SHP77 (cell line): ENCODE measurements at regions not wholly inside any gene's neighbourhood (a gene's known extent, or its start where the extent isn't known, plus 50 kb on each side); places are given as distances from the start of the nearest gene placed in this dataset.

Source experiments
- DNase-seq, 2 experiments: peaks; one replicate each; lab custom pipeline; 2025; lab: John Stamatoyannopoulos, UW

DNA sequence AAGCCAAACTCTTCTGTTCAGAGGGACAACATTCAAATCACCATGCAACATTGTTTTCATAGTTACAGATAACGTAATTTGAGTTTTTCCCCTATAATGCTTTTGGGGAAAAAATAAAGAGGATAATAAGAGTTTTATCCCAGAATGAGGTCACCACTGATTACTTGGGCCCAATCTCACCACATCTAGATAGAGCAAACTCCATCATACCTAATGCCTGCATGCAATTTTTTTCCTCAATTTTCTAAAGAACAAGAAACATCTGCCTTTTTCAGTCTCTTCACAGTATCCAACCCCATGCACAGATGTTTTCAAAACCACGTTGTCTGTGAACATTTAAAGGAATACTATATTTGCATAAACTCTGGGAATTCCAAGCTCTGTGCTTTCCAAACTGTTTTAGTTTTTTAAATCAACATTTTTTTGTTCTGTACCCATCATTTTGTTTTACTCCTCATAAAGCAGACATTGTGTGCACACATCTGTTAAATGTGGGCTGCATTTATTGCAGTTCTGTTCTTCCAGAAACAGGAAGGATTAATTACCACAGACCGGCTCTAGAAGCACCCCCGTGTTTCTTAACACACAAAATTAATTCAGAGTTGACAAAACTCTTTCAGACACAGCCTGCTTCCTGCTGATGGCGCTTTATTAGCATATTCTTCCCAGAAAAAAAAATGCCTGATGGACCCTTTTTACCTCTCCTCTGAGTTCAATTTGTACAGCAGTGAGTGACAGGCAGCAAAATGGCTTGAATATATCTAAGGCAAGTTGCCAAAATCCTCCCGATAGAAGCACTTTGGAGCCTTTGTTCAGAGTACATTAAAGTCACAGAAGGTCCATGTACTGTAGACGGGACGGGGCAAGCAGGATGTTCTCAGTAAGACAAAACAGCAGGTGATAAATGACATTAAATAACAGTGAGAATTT is 1171.9 kb downstream of the EFNB2 start:
- no peak for DNase-seq

DNA sequence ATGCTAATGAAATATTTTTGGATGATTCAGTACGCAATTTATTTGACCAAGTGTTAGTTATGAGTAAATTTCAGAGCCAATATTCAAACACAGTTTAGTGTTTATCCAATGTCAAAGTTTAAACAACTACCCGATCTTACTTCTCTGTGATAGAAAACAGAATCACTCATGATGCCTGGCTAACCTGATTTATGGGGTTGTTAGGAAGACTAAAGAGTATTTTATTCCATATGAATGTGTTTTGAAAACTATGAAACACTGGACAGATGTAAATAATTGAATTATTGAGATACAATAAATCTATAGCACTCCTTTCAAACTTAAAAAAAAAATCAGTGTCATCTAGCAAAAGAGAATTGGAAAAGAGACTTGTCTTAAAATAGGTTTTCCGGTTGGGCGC is 1181.8 kb downstream of the EFNB2 start:
- no peak for DNase-seq

DNA sequence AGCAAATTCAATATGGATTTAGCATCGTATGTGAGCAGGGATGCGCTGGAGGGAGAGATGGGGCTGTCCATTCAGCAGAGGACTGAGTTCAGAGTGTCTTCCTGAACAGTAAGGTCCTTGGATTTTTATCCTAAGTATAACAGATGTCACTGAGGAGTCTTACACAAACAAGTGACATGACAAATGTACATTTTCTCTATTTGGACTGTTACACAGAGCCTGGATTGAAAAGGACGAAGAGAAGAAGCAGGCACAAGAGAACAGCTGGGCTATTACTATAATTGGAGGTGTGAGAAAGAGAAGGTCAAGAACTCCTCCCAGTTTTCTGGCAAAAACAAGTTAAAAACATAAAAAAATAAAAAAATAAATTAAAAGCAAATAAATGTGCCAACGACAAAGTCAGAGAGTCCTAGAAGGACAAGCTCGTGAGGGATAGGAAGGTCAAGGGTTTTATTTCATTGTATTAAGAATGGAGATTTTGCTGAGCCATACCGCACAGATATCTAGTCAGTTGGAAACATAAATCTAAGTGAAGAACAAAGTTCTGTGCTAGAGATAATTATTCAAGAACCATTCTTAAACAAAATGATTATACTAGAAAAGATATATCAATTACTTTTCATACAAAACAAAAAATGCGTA is 1186.3 kb downstream of the EFNB2 start:
- DNase-seq = no peak

DNA sequence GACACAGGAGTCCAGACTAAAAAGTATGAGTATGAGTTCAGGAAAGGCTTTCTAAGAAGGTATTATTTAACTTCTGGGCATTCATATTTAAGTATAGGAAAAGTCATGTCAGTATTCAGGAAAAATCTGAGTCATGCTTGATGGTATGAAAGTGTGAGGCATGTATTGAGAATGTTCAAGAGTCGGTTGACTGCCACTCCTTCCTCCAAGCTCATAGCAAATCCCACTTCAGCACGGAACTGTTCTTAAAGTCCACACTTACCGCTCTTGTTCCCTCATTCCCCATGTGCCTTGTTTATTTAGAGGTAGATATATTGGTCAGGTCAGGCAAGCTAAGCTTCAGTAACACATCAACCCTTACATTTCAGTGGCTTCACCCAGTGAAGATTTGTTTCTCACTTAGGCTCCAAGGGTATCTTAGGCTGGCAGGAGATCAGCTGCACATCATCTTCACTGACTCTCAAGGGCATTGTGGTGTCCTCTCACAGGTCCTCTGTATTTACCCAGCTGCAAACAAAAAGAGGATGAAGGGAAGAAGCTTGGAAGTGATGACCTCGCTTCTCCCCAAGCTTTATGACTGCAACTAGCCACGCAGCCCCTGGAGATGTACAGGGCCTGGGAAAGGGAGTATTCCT is 1189.2 kb downstream of the EFNB2 start:
- DNase-seq = no peak

DNA sequence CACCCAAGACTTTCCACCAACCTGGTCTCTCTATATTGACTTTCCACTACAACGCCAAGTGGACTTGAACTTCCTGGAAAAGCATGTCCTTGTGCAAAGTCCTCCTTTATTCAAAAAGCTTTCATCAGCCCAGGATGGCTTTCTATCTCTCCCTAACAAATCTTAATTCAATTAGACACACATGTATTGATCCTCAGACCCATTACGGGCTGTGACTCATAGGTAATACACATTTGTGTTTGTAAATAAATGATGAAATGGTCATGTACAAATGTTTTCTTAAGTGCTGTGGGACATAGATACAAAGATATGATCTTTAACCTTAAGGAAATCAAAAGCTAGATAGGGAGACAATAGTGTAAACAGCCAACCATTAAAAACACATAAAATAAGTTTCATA is 1189.7 kb downstream of the EFNB2 start:
- no peak for DNase-seq

DNA sequence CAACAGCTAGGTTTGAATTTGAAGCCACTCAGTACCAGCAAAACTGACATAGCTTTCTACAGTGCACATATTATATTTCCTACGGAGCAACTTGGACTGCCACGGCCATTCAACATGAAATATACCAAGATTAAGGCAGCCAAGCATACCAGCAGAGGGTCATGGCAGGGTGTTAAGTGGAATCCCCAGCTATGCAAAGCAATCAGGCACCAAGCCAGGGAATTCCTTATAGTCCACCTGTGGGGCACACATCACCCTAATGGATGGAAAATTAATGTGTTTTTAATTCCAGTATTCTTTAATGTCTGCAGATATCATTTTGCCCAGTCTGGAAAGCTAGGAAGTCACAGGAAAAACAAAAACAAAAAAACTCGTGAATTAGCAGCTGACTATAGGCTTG is 1190.3 kb downstream of the EFNB2 start:
- DNase-seq = no peak

DNA sequence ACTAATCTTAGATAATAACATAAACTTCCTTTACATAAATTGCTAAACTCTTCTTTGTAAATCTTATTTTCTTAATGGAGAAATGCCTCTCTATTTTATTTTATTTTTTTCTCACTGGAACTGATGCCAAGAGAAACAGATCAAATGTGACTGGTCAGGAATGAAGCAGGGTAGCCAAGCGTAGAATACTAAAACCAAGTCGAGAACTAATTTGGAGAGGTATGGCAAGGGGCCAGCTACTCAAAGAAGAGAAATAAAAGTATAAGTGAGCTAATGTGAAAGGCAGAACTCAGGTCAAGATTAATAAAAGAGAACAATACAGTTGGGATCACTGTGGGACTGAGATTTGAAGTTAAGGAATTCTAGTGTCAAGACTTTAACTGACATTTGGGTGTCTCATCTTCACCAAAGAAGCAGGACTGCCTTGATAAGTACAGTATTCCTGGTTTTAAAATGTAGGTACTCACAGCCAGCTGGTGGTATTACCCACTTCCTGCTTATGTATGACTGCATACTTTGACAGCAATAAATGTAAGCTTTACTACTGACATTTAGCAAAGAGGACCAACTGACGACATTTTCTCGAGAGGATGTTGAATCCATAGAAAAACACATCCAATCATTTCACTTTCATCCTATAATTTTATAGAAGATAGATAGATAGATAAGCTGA is 1192.2 kb downstream of the EFNB2 start:
- DNase-seq = no peak

DNA sequence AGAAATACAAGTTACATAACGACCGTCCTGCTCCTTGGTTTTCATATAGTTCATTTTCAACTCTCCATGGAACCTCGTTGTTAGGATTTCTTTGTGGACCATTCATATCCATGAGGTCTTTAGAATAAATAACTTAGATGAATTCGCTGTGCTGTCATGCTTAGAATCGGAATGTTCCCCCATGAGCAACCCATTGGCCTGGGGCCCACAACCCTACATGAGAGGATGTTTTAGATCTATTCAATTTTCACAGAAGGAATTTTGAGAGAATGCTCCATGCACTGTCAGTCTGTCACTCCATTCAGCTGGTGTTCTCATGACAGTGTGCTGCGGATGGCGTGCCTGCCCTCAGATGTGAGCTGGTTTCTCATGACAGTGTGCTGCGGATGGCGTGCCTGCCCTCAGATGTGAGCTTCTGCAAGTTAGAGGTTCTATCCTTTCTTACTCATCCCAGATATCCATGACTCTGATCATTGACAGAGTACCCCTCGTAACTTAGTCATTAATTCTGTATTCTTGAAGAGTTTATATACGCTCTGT is 1193.1 kb downstream of the EFNB2 start:
- DNase-seq = no peak

DNA sequence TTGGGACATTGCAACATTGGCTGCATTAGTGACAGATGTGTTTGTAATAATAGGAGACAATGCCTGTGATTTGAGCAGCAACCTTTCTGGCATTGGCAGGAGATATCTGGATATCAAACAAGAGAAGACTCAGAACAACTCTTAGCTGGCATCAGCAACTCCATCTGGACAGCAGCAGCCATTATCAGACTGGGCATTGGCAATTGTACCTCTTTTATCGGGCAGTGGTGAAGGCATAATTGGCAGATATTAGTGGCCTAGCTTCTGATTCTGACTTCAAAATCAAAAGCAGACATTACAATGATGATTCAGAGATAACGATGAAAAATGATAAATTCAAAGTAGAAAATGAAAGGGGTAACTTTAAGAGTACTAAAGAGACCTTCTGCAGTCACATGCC is 1193.7 kb downstream of the EFNB2 start:
- no peak for DNase-seq

DNA sequence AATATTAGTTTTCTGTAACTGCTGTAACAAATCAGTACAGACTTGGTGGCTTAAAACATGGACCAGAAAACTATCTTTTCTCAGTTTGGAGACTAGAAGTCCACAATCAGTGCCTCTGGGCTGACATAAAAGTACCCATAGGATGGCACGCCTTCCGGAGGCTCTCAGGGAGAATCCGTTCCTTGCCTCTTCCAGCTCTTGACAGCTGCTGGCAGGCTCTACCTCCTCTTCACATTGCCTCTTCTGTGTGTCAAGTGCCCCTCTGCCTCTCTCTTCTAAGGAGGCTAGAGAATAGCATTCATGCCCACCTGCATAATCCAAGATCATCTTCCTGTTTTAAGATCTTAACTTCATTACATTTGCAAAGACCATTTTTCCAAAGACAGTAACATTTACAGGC is 1194.2 kb downstream of the EFNB2 start:
- DNase-seq = no peak

DNA sequence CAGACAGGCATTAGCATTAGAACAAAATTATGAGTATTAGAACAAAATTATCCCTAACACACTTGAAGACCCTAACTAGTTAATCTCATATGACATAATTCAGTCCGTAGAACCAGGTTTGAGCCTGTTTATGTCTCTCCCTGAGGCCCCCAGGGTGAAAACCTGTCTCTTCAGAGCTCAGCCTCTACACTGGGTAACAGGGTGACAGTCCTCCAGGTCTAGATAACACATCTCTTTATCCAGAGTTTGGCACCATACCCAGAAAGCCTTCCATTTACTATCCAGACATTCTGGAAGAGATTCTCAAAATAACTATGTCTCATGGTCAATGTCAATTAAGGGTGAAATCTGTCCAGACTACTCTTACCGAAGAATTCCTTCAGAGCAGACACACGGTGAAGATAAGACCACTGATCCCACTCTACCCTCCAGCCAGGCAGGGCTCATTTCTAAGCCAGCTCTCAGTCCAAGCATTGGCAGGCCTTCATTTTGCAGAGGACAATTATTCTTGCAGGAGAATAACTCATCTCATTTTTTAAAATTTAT is 1195.3 kb downstream of the EFNB2 start:
- DNase-seq = no peak

DNA sequence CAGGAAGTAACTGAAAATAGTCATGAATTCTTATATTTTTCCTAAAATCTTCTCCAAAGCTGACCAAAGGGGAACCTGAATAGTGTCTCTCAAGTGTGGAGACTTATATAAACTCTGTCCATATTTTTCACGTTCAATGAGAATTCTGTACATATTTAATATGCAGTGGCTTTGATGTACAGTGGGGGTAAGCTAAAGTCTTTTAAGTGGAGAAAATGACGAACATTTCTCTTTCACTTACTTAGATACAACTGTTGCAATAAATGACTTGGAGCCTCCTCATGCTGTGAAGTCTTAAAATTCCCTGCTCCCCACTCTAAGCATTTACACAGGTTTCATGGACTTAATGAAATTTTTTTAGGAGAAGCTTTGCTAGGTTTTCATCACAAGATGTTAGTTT is 1196.7 kb downstream of the EFNB2 start:
- no peak for DNase-seq

DNA sequence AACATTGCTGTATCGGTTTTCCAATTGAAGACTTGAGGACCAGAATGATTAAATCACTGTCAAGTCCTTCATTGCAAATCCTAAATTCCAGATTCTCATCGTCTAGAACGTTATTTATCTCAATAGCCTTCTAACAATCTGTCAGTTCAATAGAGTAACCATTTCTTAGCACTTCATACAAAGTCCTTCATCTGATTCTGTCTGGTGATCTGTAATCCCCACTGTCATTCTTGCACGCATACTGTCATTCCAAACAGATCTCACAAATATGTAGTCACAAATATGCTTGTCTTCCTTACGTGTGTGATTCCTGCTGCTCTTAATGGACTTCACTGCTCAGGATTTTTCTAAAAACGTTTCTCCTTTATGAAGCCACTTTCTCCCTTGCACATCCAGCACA is 1197.5 kb downstream of the EFNB2 start:
- DNase-seq = no peak

DNA sequence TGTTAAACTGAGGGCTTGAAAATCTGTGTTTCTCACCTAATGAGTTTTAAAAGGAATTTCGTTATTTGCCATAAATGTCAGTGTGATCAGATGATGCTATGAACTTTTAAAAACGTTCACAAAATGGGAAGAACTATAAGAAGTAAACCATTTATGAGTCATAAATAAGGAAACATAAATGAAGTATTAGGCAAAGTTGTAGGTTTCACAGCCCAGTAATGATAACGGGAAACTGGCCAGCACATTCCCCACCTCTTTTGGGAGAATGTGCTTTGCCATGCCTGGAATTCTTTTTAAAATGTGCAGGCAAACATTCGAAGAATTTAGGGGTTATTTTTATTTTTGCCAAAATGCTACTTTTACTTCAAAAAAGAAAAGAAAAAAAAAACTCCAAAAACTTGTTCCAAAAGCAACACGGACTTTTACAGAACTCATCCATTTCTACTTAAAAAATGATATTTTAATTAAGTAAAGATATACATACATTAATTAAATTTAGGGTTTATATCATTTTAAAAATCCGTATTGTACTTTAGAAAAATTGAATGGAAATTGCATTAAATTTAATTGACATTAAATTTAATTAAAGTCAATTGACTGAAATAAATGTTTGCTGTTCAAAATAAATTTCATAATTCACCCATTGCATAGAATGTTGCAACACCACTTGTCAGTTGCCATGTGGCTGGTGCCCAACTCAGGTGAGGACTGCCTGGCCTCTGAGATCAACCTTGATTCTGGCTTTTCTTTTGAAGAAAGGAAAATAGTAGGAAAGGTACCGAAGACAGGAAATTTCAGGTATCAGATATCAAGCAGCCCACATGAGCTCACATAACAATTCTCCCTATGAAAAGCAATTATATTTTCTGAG is 1198.5 kb downstream of the EFNB2 start:
- DNase-seq = no peak

DNA sequence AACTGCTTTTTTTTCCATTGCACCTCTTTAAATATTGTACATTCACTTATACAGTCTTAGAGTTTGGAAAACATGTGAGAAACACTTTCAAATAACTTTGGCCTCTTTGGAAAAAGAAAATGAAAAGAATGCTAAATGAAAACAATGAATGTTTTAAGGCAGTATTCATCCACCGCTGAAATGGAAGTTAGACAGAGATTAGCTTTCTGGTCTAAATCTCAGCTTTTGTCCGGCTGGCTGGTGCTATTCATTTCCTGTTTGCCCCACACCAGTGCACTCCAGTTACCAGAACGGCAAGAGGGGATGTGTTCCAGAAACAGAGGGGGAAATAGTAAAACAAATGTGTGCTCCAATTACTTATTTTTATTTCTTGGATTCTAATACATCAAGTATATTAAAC is 1201.3 kb downstream of the EFNB2 start:
- DNase-seq = no peak

DNA sequence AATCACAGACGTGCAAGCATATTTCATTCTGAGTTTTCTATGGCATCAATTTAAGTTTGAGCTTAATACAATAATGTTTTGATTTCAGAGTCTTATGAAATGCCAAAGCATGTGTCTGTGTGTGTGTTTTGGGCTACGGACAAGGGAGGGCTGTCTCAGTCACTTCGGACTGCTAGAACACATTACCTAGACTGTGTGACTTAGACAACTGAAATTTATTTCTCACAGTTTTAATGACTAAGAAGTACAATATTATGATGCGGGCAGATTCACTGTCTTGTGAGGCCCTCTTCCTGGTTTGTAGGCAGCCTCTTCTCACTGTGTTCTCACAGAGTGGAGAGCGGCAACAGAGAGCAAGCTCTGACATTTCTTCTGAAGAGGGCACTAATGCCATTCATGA is 1202.0 kb downstream of the EFNB2 start:
- DNase-seq = no peak

DNA sequence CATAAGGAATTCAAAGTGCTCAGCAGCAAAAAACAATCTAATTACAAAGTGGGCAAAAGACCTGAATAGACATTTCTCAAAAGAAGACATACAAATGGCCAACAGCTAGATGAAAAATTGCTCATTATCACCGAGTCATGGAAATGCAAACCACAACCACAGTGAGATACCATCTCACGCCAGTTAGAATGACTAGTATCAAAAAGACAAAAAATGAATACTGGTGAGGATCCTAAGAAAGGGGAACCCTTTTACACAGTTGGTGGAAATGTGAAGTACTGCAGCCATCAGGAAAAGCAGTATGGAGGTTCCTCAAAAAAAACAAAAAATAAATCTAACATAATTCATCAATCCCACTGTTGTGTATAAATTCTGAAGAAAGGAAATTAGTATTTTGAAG is 1206.1 kb downstream of the EFNB2 start:
- DNase-seq = no peak

DNA sequence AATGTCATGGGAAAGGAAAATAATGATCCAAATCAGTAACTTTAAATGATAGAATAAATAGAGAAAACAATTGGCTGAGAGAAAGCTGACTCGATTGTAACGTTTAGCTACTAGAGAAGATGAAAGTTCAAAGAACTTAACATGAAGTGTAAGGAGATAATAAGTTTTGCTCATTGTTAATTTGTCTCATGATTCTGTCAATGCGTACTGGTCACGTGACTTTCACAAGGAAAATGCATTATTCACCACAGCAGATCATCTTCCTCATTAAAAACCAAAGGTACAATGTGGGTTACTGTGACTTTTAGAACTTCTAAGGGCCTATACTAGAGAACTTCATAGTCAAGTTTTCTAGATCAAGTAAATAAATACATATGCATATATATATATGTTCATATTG is 1207.2 kb downstream of the EFNB2 start:
- DNase-seq = no peak

DNA sequence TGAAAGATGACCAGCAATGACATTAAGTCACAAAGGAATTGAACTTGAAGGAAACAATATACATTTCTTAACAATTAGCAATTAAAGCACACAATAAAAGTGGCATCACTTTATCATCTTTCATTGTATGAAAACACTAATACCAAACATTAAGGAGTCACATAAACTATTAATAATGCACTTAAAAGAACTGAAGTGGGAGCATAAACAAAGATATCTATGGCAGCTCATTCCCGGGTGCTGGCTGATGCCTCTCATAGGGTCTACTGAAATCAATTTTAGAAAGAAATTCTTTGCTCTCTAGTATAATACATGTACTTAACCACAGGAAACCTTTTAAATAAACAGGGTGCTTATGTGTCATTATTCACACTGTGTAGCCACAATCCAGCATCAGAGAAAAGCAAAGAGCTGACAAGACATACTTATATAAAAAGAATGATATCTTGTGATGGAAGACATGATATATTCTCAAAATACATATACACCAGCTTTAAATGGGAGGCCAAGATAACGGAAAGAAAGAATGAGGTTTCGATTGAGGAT is 1207.8 kb downstream of the EFNB2 start:
- DNase-seq = no peak

DNA sequence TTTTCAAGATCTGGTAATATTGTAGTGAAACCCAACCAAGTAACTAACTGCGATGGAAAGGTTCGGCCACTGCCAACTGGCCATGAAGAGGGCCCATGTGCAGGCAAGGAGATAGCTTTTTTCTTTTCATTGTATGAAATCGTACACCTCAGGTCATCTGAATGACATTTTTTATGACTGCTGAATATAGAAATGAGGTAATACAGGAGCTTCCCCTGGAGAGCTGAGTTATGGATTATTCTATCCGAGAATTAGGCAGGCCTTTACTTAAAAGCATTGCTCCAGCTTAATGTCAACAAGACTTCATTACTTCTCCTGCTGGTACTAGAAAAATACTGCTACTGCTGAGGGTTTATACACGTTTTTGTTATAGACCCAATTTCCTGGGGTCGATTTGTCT is 1215.6 kb downstream of the EFNB2 start:
- DNase-seq = no peak

DNA sequence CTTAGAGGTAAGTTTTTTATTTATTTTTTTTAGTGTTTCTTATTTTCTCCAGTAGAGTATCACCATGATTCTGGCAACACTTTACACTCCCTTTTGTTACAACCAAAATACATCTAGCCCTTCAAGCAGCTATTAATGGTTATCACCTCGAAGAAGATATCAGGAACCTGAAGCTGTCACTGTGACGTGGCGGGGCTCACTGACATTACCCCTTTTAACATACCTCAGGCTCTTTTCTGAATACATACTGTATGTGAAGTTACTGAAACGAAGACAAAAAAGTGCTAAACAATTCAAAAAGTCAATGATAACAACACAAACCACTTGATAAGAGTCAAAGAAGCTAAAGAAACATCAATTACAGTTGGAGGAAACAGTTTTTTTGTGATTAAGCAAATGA is 1218.7 kb downstream of the EFNB2 start:
- DNase-seq = no peak
